ENCODE measurements at regions not wholly inside any gene's neighbourhood (a gene's known extent, or its start where the extent isn't known, plus 50 kb on each side); places are given as distances from the start of the nearest gene placed in this dataset.
A peak's percentile ranks its signal among the peaks of the same experiment; 100 is the strongest.

DNA sequence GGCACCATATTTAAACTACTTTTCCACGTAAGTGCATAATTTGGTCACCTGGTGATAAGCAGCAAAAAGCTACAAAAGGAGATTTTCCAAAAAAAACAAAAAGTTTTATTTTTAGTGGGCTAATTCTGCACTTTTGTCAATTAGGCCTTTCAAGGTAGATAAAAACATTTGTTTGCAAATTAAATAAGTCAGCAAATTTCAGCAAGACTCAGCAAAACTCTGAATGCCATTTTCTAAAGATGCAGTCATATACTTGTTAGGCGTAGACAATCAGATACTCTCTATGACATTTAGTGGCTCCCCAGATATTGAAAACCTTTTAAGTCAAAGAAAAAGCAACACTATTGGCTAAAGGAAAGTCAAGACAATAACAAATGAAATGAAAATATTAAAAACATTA lies 400.2 kb upstream of the GOLIM4 start:
- in situ Hi-C loops (cut with HindIII; ENCODE audit: extremely low pct_ligation_motif_present, low pct_unique_long_range_greater_than_20kb) (no loop called here), intact Hi-C loops (cut with micrococcal nuclease; ENCODE audit: unreplicated experiment) (no loop called here)
- TF ChIP-seq NFE2L1 (CRISPR knock-in tag; IDR thresholded peaks at IDR 0.05; ENCODE audit: borderline replicate concordance), result no peak
- TF ChIP-seq MAFF (IDR thresholded peaks at IDR 0.05; ENCODE audit: low read depth, low read length), result peak; percentile 85
- TF ChIP-seq NR1H2 (CRISPR knock-in tag; IDR thresholded peaks at IDR 0.05; ENCODE audit: borderline replicate concordance, low read depth), result no peak
- no peak for TF ChIP-seq THYN1 (CRISPR knock-in tag; IDR thresholded peaks at IDR 0.05; ENCODE audit: borderline replicate concordance, low read depth)
- TF ChIP-seq BCL6 (CRISPR knock-in tag; IDR thresholded peaks at IDR 0.05), result no peak
- TF ChIP-seq NBN (conservative IDR thresholded peaks at IDR 0.05), result no peak
- TF ChIP-seq ZNF780A (CRISPR knock-in tag; IDR thresholded peaks at IDR 0.05), result no peak
- no peak for TF ChIP-seq SIX1 (CRISPR knock-in tag; IDR thresholded peaks at IDR 0.05; ENCODE audit: borderline replicate concordance)
- TF ChIP-seq, protein P1, sequence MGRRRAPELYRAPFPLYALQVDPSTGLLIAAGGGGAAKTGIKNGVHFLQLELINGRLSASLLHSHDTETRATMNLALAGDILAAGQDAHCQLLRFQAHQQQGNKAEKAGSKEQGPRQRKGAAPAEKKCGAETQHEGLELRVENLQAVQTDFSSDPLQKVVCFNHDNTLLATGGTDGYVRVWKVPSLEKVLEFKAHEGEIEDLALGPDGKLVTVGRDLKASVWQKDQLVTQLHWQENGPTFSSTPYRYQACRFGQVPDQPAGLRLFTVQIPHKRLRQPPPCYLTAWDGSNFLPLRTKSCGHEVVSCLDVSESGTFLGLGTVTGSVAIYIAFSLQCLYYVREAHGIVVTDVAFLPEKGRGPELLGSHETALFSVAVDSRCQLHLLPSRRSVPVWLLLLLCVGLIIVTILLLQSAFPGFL (CRISPR knock-in tag; IDR thresholded peaks at IDR 0.05), result no peak
- TF ChIP-seq MEF2D (CRISPR knock-in tag; IDR thresholded peaks at IDR 0.05), result no peak
- peak; percentile 77 to 87 for TF ChIP-seq MAFK (conservative IDR thresholded peaks at IDR 0.05 in 1 of 2, IDR thresholded peaks at IDR 0.05 in 1 of 2; ENCODE audit: low read length in 2 of 2)
- no peak for TF ChIP-seq ZNF207 (IDR thresholded peaks at IDR 0.05; ENCODE audit: borderline replicate concordance)
- TF ChIP-seq, protein P2, sequence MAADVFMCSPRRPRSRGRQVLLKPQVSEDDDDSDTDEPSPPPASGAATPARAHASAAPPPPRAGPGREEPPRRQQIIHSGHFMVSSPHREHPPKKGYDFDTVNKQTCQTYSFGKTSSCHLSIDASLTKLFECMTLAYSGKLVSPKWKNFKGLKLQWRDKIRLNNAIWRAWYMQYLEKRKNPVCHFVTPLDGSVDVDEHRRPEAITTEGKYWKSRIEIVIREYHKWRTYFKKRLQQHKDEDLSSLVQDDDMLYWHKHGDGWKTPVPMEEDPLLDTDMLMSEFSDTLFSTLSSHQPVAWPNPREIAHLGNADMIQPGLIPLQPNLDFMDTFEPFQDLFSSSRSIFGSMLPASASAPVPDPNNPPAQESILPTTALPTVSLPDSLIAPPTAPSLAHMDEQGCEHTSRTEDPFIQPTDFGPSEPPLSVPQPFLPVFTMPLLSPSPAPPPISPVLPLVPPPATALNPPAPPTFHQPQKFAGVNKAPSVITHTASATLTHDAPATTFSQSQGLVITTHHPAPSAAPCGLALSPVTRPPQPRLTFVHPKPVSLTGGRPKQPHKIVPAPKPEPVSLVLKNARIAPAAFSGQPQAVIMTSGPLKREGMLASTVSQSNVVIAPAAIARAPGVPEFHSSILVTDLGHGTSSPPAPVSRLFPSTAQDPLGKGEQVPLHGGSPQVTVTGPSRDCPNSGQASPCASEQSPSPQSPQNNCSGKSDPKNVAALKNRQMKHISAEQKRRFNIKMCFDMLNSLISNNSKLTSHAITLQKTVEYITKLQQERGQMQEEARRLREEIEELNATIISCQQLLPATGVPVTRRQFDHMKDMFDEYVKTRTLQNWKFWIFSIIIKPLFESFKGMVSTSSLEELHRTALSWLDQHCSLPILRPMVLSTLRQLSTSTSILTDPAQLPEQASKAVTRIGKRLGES (CRISPR knock-in tag; IDR thresholded peaks at IDR 0.05; ENCODE audit: borderline replicate concordance), result no peak
- TF ChIP-seq ZNF143 (CRISPR knock-in tag; IDR thresholded peaks at IDR 0.05), result no peak
- no peak for TF ChIP-seq TCF12 (IDR thresholded peaks at IDR 0.05)
- TF ChIP-seq TCF12 (CRISPR knock-in tag; IDR thresholded peaks at IDR 0.05), result no peak
- no peak for TF ChIP-seq HNRNPL (IDR thresholded peaks at IDR 0.05; ENCODE audit: low read depth, low read length)
- TF ChIP-seq NFATC3 (CRISPR knock-in tag; IDR thresholded peaks at IDR 0.05), result no peak
- Histone ChIP-seq H3K9ac (ENCODE audit: insufficient read depth, low read depth, low read length) (no peak overlapping the region), H3K79me2 (ENCODE audit: insufficient read depth, low read length) (no peaks in the 10 kb centered on the region), H4K20me1 (ENCODE audit: insufficient read depth, low read length) (no peaks in the 10 kb centered on the region), H3K9me3 (ENCODE audit: low read length) (no peaks in the 10 kb centered on the region), H3K4me1 (ENCODE audit: insufficient read depth, low read length) (no peaks in the 10 kb centered on the region), H3K27ac (ENCODE audit: extremely low read length, insufficient read depth, low read length) (no peak overlapping the region), H3K27me3 (ENCODE audit: control insufficient read depth in 1 of 2, insufficient read depth in 2 of 2, low read length in 2 of 2) (no peaks in the 10 kb centered on the region), H3K4me3 (replicated peaks in 1 of 3; ENCODE audit: insufficient read depth in 1 of 3, low read depth in 2 of 3, low read length in 3 of 3) (no peak overlapping the region), H2AFZ (ENCODE audit: low read length) (no peak overlapping the region), H3K36me3 (replicated peaks in 1 of 2; ENCODE audit: control insufficient read depth in 1 of 2, insufficient read depth in 2 of 2, low read length in 2 of 2) (no peaks in the 10 kb centered on the region), H3K4me2 (ENCODE audit: low read depth, low read length) (no peak overlapping the region)
- no peak for ATAC-seq
- WGBS (ENCODE audit: low lambda C conversion rate), result 21% methylated on average over 2 of the region's 2 CpGs
- ChIA-PET POLR2A (no interaction called here), CTCF (ENCODE audit: low intra/inter-chr PET ratio, low total read pairs) (no interaction called here)
- FAIRE-seq, result no peak
- no peak for DNase-seq (ENCODE audit: low spot score)
- no TSS peak for BruUV-seq (replicated peaks)
